Chondrocyte (in vitro differentiated cells): ENCODE measurements at regions not wholly inside any gene's neighbourhood (a gene's known extent, or its start where the extent isn't known, plus 50 kb on each side); places are given as distances from the start of the nearest gene placed in this dataset.

ENCODE experiments used
- DNase-seq: peaks from one replicate; pipeline ENCODE4 v3.0.0; 2021; ENCODE audit warnings: mixed read lengths, low spot score
- H3K27ac Mint-ChIP-seq: one replicate; pipeline ENCODE4 v1.8.0; 2021; ENCODE audit warnings: mild to moderate bottlenecking, moderate library complexity, mixed read lengths; ENCODE audit not compliant: unreplicated experiment
- H3K27me3 Mint-ChIP-seq: 2 replicates; pipeline ENCODE4 v1.8.0; 2021; ENCODE audit warnings: low read depth, mixed read lengths
- H3K36me3 Mint-ChIP-seq: 2 replicates; pipeline ENCODE4 v1.8.0; 2021; ENCODE audit warnings: low read depth, mixed read lengths
- H3K4me1 Mint-ChIP-seq: 2 replicates; pipeline ENCODE4 v1.8.0; 2021; ENCODE audit warnings: low read depth, mild to moderate bottlenecking, mixed read lengths
- H3K4me3 Mint-ChIP-seq: one replicate; pipeline ENCODE4 v1.8.0; 2021; ENCODE audit warnings: mild to moderate bottlenecking, moderate library complexity, mixed read lengths; ENCODE audit not compliant: unreplicated experiment
- H3K9me3 Mint-ChIP-seq: 2 replicates; pipeline ENCODE4 v1.8.0; 2021; ENCODE audit warnings: low read depth, mixed read lengths
- TF ChIP-seq, protein P1 (sequence below): fragments of 200-600 bp; sonication (generic); IDR thresholded peaks from 2 replicates; pipeline ENCODE4 v1.5.0; 2021; ENCODE audit warnings: antibody characterized with exemption, mild to moderate bottlenecking, moderate library complexity

DNA sequence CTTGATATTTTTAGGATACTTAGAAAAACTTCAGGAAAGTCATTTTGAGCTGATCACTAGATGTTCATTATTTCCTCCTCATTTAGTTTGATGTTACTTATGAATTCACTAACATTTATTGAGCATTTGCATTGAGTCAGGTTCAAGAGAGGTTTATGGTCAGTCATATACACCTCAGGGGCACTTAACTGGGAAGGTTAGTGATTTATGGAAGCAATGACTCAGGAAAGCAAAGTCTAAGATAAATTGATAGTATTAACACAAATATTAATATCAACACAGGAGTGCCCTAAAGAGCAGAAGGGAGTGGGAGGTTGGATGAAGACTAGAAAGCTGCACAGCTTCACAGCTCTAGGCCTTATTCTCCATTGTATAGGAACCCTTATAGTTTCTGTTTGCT, 177.0 kb upstream of the TNFAIP3 start:
- H3K27me3 Mint-ChIP-seq = no peaks in the 10 kb centered on the region
- no peak overlapping the region for H3K27ac Mint-ChIP-seq
- H3K4me1 Mint-ChIP-seq = no peaks in the 10 kb centered on the region
- no peaks in the 10 kb centered on the region for H3K9me3 Mint-ChIP-seq
- no peak for DNase-seq
- no peaks in the 10 kb centered on the region for H3K36me3 Mint-ChIP-seq
- TF ChIP-seq, protein P1, sequence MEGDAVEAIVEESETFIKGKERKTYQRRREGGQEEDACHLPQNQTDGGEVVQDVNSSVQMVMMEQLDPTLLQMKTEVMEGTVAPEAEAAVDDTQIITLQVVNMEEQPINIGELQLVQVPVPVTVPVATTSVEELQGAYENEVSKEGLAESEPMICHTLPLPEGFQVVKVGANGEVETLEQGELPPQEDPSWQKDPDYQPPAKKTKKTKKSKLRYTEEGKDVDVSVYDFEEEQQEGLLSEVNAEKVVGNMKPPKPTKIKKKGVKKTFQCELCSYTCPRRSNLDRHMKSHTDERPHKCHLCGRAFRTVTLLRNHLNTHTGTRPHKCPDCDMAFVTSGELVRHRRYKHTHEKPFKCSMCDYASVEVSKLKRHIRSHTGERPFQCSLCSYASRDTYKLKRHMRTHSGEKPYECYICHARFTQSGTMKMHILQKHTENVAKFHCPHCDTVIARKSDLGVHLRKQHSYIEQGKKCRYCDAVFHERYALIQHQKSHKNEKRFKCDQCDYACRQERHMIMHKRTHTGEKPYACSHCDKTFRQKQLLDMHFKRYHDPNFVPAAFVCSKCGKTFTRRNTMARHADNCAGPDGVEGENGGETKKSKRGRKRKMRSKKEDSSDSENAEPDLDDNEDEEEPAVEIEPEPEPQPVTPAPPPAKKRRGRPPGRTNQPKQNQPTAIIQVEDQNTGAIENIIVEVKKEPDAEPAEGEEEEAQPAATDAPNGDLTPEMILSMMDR = no peak
- H3K4me3 Mint-ChIP-seq = no peak overlapping the region

DNA sequence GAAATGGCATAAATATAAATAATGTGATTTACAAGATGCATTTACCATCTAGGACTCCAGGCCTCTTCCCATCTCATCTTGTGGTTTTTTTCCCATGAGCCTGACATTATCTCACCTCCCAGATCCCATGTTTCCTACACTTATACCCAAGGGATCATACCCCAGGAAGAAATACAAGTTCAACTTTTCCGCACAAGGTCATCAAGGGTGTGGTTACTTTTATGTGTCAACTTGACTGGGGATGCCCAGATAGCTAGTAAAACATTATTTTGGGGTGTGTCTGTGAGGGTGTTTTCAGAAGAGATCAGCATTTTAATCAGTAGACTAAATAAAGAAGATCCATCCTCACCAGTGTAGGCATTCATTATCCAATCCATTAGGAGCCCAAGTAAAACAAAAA, 176.3 kb upstream of the TNFAIP3 start:
- H3K9me3 Mint-ChIP-seq = no peaks in the 10 kb centered on the region
- no peaks in the 10 kb centered on the region for H3K36me3 Mint-ChIP-seq
- TF ChIP-seq, protein P1 = no peak
- no peaks in the 10 kb centered on the region for H3K4me1 Mint-ChIP-seq
- H3K27ac Mint-ChIP-seq = no peak overlapping the region
- H3K27me3 Mint-ChIP-seq = no peaks in the 10 kb centered on the region
- H3K4me3 Mint-ChIP-seq = no peak overlapping the region
- no peak for DNase-seq

DNA sequence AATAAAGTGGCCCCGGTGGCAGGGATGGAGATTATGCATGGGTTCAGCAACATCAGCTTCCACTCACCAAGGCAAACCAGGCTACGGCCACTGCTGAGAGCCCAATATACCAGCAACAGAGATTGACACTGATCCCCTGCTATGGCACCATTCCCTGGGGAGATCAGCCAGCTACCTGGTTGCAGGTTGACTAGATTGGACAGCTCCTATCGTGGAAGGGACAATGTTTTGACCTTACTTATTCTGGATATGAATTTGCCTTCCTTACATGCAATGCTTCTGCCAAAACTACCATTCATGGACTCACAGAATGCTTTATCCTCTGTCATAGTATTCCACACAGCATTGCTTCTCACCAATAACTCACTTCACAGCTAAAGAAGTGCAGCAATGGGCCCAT, 174.8 kb upstream of the TNFAIP3 start:
- Mint-ChIP-seq H3K9me3 (no peaks in the 10 kb centered on the region), H3K4me3 (no peak overlapping the region), H3K27ac (no peak overlapping the region), H3K4me1 (peaks cover 7% of the 10 kb centered on the region), H3K27me3 (no peaks in the 10 kb centered on the region), H3K36me3 (no peaks in the 10 kb centered on the region)
- TF ChIP-seq, protein P1 = no peak
- no peak for DNase-seq

DNA sequence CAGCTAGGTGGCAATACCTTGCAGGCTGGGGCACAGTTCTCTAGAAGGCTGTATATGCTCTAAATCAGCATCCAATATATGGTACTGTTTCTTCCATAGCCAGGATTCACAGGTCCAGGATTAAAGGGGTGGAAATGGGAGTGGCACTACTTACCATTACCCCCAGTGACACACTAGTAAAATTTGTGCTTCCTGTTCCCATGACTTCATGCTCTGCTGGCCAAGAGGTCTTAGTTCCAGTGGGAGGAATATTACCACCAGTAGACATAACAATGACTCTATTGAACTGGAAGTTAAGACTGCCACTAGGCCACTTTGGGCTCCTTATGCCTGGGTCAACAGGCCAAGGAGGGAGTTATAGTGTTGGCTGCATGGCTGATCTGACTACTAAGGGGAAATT, 174.3 kb upstream of the TNFAIP3 start:
- H3K27me3 Mint-ChIP-seq = no peaks in the 10 kb centered on the region
- peaks cover 12% of the 10 kb centered on the region for H3K4me1 Mint-ChIP-seq
- TF ChIP-seq, protein P1 = no peak
- no peak overlapping the region for H3K27ac Mint-ChIP-seq
- H3K36me3 Mint-ChIP-seq = no peaks in the 10 kb centered on the region
- no peak for DNase-seq
- H3K9me3 Mint-ChIP-seq = no peaks in the 10 kb centered on the region
- no peak overlapping the region for H3K4me3 Mint-ChIP-seq

DNA sequence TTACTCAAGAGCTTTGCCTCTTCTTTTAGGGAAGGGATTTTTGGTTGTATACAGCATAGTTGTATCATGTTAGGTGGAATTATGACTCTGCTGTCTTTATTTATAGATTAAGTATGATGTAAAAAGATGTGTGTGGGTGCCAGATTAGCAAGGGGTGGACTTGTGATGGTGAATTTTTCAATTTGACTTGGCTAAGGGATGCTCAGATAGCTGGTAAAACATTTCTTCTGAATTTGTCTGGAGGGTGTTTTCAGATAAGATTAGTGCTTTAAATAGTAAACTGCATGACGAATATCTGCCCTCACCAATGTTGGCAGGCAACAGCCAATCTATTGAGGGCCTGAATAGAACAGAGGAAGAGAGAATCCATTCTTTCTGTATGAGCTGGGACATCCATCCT, 173.3 kb upstream of the TNFAIP3 start:
- Mint-ChIP-seq H3K27me3 (no peaks in the 10 kb centered on the region), H3K36me3 (no peaks in the 10 kb centered on the region), H3K9me3 (no peaks in the 10 kb centered on the region), H3K4me3 (no peak overlapping the region), H3K4me1 (peaks cover 19% of the 10 kb centered on the region), H3K27ac (no peak overlapping the region)
- TF ChIP-seq, protein P1 = no peak
- DNase-seq = no peak
